GM19395 (cell line): ENCODE measurements at regions not wholly inside any gene's neighbourhood (a gene's known extent, or its start where the extent isn't known, plus 50 kb on each side); places are given as distances from the start of the nearest gene placed in this dataset.

Source experiments
- ATAC-seq: cut with Tn5 transposase; IDR thresholded peaks from one replicate; pipeline ENCODE4 v1.9.1; 2021; ENCODE audit warnings: mild to moderate bottlenecking, moderate library complexity; ENCODE audit not compliant: unreplicated experiment

DNA sequence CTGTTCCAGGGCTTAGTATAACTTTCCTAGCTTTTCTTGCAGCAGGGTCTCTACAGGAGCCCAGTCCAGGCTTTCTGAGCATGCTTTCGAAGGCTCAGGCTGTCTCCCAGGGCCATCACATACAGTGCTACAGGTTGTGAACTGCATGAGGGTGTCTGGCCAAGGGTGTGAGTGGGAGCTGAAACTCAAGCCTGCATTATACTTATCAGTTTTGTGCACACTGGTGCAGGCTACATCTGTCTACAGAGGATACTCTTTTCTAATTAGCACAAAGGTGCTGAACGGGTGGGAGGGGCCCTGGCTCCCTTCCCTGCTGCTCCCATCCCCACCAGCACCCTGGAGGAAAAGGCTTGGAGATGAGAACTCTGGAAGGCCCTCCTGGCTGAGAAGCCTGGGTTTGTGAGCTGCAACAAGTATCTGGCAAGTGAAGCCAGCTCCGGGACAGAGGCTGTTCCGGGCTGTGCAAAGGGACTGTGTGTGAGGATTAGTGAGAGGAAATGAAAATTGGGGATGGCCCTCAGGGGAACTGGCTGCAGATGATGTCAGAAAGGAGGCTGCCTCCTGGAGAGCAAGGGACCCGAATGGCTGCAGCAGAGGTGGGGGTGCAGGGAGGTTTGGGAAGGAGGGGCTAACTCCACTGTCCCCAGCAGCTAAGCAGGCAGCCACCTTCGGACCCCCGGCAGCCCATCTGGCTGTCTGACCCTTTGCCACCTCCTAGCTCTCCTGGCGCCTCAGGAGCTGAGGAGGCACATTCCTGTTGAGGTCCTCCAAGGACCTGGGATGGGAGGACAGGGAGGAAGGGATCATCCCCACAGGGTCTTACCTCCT, 68.5 kb downstream of the EFNB1 start:
- ATAC-seq, result no peak

DNA sequence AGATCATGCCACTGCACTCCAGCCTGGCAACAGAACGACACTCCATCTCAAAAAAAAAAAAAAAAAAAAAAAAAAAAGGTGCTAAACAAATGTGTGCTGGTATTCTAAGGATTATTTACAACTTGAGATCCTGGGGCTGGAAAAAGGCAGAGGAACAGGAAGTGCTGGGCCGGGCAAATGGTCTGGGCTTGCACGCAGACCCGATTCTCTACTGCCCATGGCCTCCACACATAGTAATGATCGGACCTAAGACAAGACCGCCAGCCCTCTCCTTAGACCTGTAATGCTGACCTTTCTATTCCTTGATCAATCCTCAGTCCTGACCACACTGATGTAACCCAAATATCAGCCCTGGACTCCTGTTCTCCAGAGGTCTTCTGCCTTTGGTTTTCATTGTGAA, 67.8 kb downstream of the EFNB1 start:
- ATAC-seq, result no peak

DNA sequence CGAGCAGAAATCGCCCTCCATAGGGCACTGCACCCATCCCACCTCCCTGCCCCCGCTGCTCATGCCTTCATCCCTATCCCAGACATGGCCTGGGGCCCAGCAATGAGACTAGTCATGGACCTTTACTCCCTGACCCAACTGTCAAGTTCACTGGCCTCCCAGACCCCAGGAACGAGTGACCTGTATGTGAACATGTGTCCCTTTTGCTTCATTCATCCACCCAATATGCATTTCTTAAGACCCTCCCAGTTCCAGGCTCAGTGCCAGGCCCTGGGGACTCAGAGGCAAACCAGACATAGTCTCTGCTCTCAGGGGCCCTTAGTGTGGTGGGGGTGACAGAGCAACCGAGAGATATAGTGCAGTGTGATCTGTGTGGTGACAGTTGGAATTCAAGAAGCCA, 67.0 kb downstream of the EFNB1 start:
- no peak for ATAC-seq

DNA sequence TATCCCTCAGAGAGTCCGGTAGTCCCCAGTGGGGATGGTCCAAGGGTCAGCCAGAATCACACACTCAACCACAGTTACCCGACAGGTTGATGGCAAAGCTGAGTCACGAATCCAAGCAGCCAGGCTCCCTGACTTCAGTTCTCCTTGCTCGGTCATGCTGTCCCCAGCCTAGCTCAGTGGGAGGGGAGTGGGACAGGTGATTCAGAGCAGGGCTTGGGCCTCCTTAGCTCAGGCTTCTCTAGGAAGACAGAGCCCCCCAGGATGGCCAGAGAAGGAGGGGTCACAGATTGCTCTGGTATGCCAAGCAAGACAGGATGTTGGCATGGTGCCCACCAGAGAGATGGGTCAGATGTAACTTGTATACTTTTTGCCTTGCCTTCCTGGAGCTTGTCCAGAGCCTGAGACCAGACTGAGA, 66.5 kb downstream of the EFNB1 start:
- no peak for ATAC-seq

DNA sequence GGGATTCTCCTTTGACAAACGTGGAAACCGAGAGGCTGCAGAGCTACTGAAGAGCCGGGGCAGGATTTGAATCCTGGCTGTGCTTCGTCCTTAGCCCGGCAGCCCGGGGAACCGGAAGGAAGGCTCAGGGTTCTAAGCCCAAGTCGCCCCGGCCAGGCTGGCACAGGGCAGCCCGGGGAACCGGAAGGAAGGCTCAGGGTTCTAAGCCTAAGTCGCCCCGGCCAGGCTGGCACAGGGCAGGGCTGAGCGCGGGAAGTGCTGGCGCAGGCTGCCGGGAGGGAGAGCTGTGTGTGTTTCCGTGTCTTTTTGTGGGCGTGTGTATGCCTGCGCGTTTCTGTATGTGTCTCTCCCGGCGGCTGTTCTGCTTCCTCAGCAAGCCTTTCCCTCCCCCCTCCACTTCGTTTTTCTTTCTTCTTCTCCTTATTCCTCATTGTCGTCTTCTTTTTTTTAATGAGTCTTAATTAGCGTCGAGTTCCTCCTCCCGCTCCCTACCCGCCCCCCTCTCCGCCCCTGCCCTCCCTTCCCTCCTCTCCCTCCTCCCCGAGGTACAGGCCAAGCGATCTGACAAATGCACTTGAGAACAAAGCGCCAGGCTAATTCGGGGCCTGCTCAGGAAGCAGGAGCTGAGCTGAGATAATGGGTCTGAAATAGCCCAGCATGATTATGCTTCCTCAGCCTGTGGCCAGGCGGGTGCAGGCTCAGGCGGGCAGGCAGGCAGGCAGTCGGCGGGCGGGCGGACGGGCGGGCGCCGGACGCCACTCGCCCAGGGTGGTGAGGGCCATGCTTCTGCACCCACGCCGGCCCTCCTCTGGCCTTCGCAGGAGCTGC, 65.9 kb downstream of the EFNB1 start:
- ATAC-seq, result no peak

- no peak for ATAC-seq
These were observed 65.3 kb downstream of the EFNB1 start for GRCh38 chrX:68894142-68894512.

- ATAC-seq, result no peak
These were observed 63.8 kb downstream of the EFNB1 start for GRCh38 chrX:68892651-68893050.

DNA sequence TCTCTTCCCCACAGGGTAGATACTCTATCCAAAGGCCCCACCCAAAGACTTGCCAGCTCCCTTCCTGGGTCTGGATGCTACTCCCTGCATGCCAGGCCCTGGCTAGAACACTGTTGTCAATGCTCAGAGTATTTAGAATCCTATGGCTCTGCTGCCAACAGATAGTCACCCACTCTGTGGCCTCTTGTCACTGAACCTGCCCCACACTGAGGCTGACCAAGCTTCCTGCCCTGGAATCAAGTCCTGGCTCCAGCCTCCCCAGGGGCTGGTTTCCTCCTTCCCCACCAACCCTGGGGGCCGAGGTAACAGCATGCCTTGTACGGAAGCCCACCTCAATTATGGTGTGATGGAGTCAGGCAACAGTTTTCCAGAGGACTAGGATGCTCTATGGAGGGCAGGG, 63.3 kb downstream of the EFNB1 start:
- ATAC-seq, result no peak
